ENCODE measurements at regions not wholly inside any gene's neighbourhood (a gene's known extent, or its start where the extent isn't known, plus 50 kb on each side); places are given as distances from the start of the nearest gene placed in this dataset.

- H3K9ac ChIP-seq (ENCODE audit: low read length), result no peak overlapping the region
- H3K27ac ChIP-seq (ENCODE audit: low read depth, low read length), result no peak overlapping the region
- no peak overlapping the region for H3K4me3 ChIP-seq (ENCODE audit: low read depth in 1 of 2, low read length in 2 of 2)
- no peaks in the 10 kb centered on the region for H3K27me3 ChIP-seq (ENCODE audit: control insufficient read depth in 1 of 2, insufficient read depth in 2 of 2, low read length in 2 of 2)
- no peaks in the 10 kb centered on the region for H3K36me3 ChIP-seq (ENCODE audit: insufficient read depth, low read length)
- no peaks in the 10 kb centered on the region for H3K9me3 ChIP-seq (ENCODE audit: low read length)
- no peaks in the 10 kb centered on the region for H3K4me1 ChIP-seq (ENCODE audit: insufficient read depth, low read length)
These were observed 402.2 kb downstream of the AASDHPPT start for GRCh38 chr11:106479646-106480045.

- H3K4me1 ChIP-seq (ENCODE audit: insufficient read depth, low read length), result no peaks in the 10 kb centered on the region
- H3K27ac ChIP-seq (ENCODE audit: low read depth, low read length), result no peak overlapping the region
- no peaks in the 10 kb centered on the region for H3K9me3 ChIP-seq (ENCODE audit: low read length)
- H3K36me3 ChIP-seq (ENCODE audit: insufficient read depth, low read length), result no peaks in the 10 kb centered on the region
- no peak overlapping the region for H3K9ac ChIP-seq (ENCODE audit: low read length)
- no peaks in the 10 kb centered on the region for H3K27me3 ChIP-seq (ENCODE audit: control insufficient read depth in 1 of 2, insufficient read depth in 2 of 2, low read length in 2 of 2)
- H3K4me3 ChIP-seq (ENCODE audit: low read depth in 1 of 2, low read length in 2 of 2), result no peak overlapping the region
These were observed 403.2 kb downstream of the AASDHPPT start for GRCh38 chr11:106480581-106481190.

- H3K9ac ChIP-seq (ENCODE audit: low read length), result no peak overlapping the region
- H3K4me3 ChIP-seq (ENCODE audit: low read depth in 1 of 2, low read length in 2 of 2), result no peak overlapping the region
- H3K9me3 ChIP-seq (ENCODE audit: low read length), result no peaks in the 10 kb centered on the region
- H3K27me3 ChIP-seq (ENCODE audit: control insufficient read depth in 1 of 2, insufficient read depth in 2 of 2, low read length in 2 of 2), result no peaks in the 10 kb centered on the region
- no peaks in the 10 kb centered on the region for H3K4me1 ChIP-seq (ENCODE audit: insufficient read depth, low read length)
- no peaks in the 10 kb centered on the region for H3K36me3 ChIP-seq (ENCODE audit: insufficient read depth, low read length)
- H3K27ac ChIP-seq (ENCODE audit: low read depth, low read length), result no peak overlapping the region
These were observed 405.7 kb downstream of the AASDHPPT start for GRCh38 chr11:106482917-106483785.

- H3K4me3 ChIP-seq (ENCODE audit: low read depth in 1 of 2, low read length in 2 of 2), result no peak overlapping the region
- no peak overlapping the region for H3K27ac ChIP-seq (ENCODE audit: low read depth, low read length)
These were observed 414.3 kb downstream of the AASDHPPT start for GRCh38 chr11:106491751-106492150.

GRCh38 chr11:106493751-106494150 lies 416.3 kb downstream of the AASDHPPT start:
- no peaks in the 10 kb centered on the region for H3K27me3 ChIP-seq (ENCODE audit: control insufficient read depth in 1 of 2, insufficient read depth in 2 of 2, low read length in 2 of 2)
- no peak overlapping the region for H3K4me3 ChIP-seq (ENCODE audit: low read depth in 1 of 2, low read length in 2 of 2)
- no peak overlapping the region for H3K9ac ChIP-seq (ENCODE audit: low read length)
- no peaks in the 10 kb centered on the region for H3K36me3 ChIP-seq (ENCODE audit: insufficient read depth, low read length)
- H3K9me3 ChIP-seq (ENCODE audit: low read length), result no peaks in the 10 kb centered on the region
- H3K4me1 ChIP-seq (ENCODE audit: insufficient read depth, low read length), result no peaks in the 10 kb centered on the region
- H3K27ac ChIP-seq (ENCODE audit: low read depth, low read length), result no peak overlapping the region

More at GRCh38 chr11:106491751-106492150, 414.3 kb downstream of the AASDHPPT start:
- Histone ChIP-seq H3K9ac (ENCODE audit: low read length) (no peak overlapping the region), H3K27me3 (ENCODE audit: control insufficient read depth in 1 of 2, insufficient read depth in 2 of 2, low read length in 2 of 2) (no peaks in the 10 kb centered on the region), H3K4me1 (ENCODE audit: insufficient read depth, low read length) (no peaks in the 10 kb centered on the region), H3K9me3 (ENCODE audit: low read length) (no peaks in the 10 kb centered on the region), H3K36me3 (ENCODE audit: insufficient read depth, low read length) (no peaks in the 10 kb centered on the region)

GRCh38 chr11:106495046-106495445 lies 417.6 kb downstream of the AASDHPPT start:
- Histone ChIP-seq H3K27ac (ENCODE audit: low read depth, low read length) (no peak overlapping the region), H3K27me3 (ENCODE audit: control insufficient read depth in 1 of 2, insufficient read depth in 2 of 2, low read length in 2 of 2) (no peaks in the 10 kb centered on the region), H3K4me3 (ENCODE audit: low read depth in 1 of 2, low read length in 2 of 2) (no peak overlapping the region), H3K4me1 (ENCODE audit: insufficient read depth, low read length) (no peaks in the 10 kb centered on the region), H3K9me3 (ENCODE audit: low read length) (no peaks in the 10 kb centered on the region), H3K36me3 (ENCODE audit: insufficient read depth, low read length) (no peaks in the 10 kb centered on the region), H3K9ac (ENCODE audit: low read length) (no peak overlapping the region)

- Histone ChIP-seq H3K36me3 (ENCODE audit: insufficient read depth, low read length) (no peaks in the 10 kb centered on the region), H3K4me1 (ENCODE audit: insufficient read depth, low read length) (no peaks in the 10 kb centered on the region), H3K27ac (ENCODE audit: low read depth, low read length) (no peak overlapping the region), H3K4me3 (ENCODE audit: low read depth in 1 of 2, low read length in 2 of 2) (no peak overlapping the region), H3K27me3 (ENCODE audit: control insufficient read depth in 1 of 2, insufficient read depth in 2 of 2, low read length in 2 of 2) (no peaks in the 10 kb centered on the region), H3K9ac (ENCODE audit: low read length) (no peak overlapping the region), H3K9me3 (ENCODE audit: low read length) (no peaks in the 10 kb centered on the region)
These were observed 419.2 kb downstream of the AASDHPPT start for GRCh38 chr11:106496677-106497076.

- Histone ChIP-seq H3K27me3 (ENCODE audit: control insufficient read depth in 1 of 2, insufficient read depth in 2 of 2, low read length in 2 of 2) (no peaks in the 10 kb centered on the region), H3K4me3 (ENCODE audit: low read depth in 1 of 2, low read length in 2 of 2) (no peak overlapping the region), H3K27ac (ENCODE audit: low read depth, low read length) (no peak overlapping the region), H3K9me3 (ENCODE audit: low read length) (no peaks in the 10 kb centered on the region), H3K36me3 (ENCODE audit: insufficient read depth, low read length) (no peaks in the 10 kb centered on the region), H3K4me1 (ENCODE audit: insufficient read depth, low read length) (no peaks in the 10 kb centered on the region), H3K9ac (ENCODE audit: low read length) (no peak overlapping the region)
These were observed 419.9 kb downstream of the AASDHPPT start for GRCh38 chr11:106497321-106497720.

GRCh38 chr11:106497822-106498221 lies 420.4 kb downstream of the AASDHPPT start:
- Histone ChIP-seq H3K27ac (ENCODE audit: low read depth, low read length) (no peak overlapping the region), H3K9ac (ENCODE audit: low read length) (no peak overlapping the region), H3K9me3 (ENCODE audit: low read length) (no peaks in the 10 kb centered on the region), H3K4me1 (ENCODE audit: insufficient read depth, low read length) (no peaks in the 10 kb centered on the region), H3K27me3 (ENCODE audit: control insufficient read depth in 1 of 2, insufficient read depth in 2 of 2, low read length in 2 of 2) (no peaks in the 10 kb centered on the region), H3K36me3 (ENCODE audit: insufficient read depth, low read length) (no peaks in the 10 kb centered on the region), H3K4me3 (ENCODE audit: low read depth in 1 of 2, low read length in 2 of 2) (no peak overlapping the region)

GRCh38 chr11:106503901-106504300 lies 426.4 kb downstream of the AASDHPPT start:
- Histone ChIP-seq H3K27me3 (ENCODE audit: control insufficient read depth in 1 of 2, insufficient read depth in 2 of 2, low read length in 2 of 2) (no peaks in the 10 kb centered on the region), H3K4me3 (ENCODE audit: low read depth in 1 of 2, low read length in 2 of 2) (no peak overlapping the region), H3K9me3 (ENCODE audit: low read length) (no peaks in the 10 kb centered on the region), H3K36me3 (ENCODE audit: insufficient read depth, low read length) (no peaks in the 10 kb centered on the region), H3K4me1 (ENCODE audit: insufficient read depth, low read length) (no peaks in the 10 kb centered on the region), H3K27ac (ENCODE audit: low read depth, low read length) (no peak overlapping the region), H3K9ac (ENCODE audit: low read length) (no peak overlapping the region)

- Histone ChIP-seq H3K27me3 (ENCODE audit: control insufficient read depth in 1 of 2, insufficient read depth in 2 of 2, low read length in 2 of 2) (no peaks in the 10 kb centered on the region), H3K36me3 (ENCODE audit: insufficient read depth, low read length) (no peaks in the 10 kb centered on the region), H3K27ac (ENCODE audit: low read depth, low read length) (no peak overlapping the region), H3K4me3 (ENCODE audit: low read depth in 1 of 2, low read length in 2 of 2) (no peak overlapping the region), H3K4me1 (ENCODE audit: insufficient read depth, low read length) (no peaks in the 10 kb centered on the region), H3K9me3 (ENCODE audit: low read length) (no peaks in the 10 kb centered on the region), H3K9ac (ENCODE audit: low read length) (no peak overlapping the region)
These were observed 430.3 kb downstream of the AASDHPPT start for GRCh38 chr11:106507645-106508306.

Data from muscle layer of colon (tissue), 2 donors.